KG1 (cell line): ENCODE measurements at regions not wholly inside any gene's neighbourhood (a gene's known extent, or its start where the extent isn't known, plus 50 kb on each side); places are given as distances from the start of the nearest gene placed in this dataset.

Experiments used
- DNase-seq: peaks from one replicate; lab custom pipeline; 2025; lab: John Stamatoyannopoulos, UW

DNA sequence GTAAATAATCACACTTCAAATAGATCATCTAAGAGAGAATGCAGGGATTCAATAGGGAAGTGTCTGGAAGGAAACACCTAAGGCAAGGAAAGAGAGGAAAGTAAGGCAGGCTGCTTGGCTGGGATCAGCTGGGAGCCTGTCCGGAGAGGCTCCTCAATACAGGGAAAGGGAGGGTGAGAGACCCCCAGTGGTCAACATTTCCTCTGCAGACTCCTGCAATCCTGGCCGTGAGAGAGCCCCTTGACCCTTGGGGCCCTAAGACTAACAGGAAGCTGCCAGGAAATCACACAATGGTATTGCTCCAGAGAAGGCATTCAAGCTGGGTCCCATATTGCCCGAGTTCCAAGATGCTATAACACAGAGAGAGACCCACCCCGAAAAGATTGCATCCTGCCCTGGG lies 549.4 kb downstream of the NYAP2 start:
- DNase-seq = no peak

DNA sequence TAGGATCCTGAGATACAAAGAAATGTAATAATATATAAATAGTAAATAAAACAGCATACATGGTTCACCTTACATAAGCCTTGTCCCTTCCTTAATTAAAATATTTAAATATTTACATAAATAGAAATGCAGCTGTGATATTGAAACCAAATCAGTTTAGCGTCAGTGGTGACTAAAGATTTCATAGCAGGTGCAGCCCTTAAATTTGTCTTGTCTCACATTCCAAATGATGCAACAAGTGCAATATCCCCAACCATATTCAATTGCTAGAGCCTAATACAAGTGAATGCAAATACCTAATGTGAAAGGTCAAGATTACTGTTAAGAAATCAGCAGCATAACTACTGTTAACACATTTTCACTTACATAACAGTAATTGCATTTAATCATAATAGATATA lies 539.5 kb downstream of the NYAP2 start:
- DNase-seq = no peak

DNA sequence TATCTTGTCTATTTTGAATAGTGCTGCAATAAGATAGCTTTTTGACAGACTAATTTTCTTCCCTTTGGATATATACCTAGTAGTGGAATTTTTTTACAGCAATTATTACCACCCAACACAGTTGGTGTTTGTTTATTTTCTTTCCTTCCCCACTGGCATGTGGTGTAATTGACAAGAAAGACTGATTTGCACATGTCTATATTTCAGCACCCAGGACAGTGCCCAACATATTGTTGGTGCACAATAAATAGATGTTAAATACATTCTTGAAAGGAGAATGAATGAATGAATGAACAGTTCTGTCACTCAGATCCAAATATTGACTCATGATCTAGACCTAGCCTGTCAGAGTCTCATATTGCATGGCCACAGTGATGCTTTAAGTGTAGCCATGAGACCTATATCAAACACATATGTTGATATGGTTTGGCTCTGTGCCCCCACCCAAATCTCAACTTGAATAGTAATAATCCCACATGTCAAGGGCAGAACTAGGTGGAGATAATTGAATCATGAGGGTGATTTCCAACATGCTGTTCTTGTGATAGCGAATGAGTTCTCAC lies 538.2 kb downstream of the NYAP2 start:
- DNase-seq = no peak

DNA sequence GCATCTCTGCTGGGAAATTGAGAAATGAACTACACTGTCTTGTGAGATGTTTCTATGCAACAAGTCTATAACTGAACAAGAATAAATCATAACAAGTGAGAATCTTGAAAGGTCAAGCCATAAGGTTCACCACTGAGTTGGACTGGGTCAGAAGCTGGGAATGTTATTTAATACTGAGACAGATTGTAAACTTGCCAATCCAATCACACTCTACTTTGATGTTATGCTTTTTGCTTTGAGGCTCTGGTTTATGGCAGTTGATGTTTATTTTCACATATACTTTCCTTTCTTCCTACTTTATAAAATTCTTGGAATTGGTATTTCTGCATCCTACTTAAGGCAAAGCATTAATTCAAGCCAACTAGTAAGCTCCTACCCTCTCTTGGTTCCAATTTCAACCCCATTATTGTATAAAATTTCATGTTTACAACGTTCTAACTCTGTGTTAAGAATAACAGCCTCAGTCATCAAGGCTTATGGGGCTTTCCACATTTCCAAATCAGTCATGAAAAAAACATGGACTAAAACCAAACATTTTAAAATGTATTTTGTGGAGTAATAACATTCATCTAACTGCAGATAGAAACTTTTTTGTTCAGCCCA lies 533.4 kb downstream of the NYAP2 start:
- DNase-seq = no peak

DNA sequence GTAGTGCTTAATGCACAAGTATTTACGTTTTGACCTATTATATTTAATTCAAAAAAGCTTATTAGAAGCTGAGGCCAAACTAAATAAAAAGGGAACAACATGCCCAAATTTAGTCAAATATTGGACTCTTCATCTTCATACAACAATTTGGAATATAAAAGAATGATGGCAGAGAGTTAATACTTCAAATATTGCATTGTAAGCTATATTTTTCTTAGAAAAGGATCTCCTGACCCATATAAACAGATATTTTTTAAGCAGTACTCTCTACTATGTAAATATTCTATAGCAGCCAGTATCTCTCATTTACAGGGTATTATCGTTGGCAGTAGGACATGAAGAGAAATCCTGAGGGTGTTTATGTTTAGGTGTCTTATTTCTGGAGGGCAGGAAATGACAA lies 531.2 kb downstream of the NYAP2 start:
- DNase-seq = no peak

DNA sequence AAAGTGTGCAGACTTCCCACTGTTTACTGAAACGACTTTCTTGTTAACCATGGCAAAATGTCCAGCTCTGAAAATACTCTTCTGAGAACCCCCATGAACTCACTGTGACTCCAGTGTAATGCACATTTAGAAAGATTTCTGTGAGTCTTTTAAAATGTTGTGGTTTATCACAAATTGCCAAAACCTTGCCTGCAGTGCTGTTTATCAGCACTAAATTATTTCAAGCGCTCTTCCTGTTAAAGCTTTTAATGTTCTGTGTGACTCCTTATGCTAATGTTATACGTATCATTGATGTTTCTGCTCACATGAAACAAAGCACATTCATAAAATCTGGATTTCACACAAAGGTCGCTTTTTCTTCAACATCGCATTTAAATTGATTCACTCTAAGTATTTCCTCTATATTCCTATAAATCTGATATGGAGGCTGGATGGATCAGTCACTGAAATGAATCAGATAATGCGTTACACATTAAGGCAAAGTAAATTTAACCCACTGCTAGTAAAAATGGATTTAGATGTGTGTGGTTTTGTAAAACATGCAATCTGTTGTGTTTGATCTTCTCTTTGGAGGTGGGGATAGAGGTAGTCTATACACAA lies 521.2 kb downstream of the NYAP2 start:
- no peak for DNase-seq

DNA sequence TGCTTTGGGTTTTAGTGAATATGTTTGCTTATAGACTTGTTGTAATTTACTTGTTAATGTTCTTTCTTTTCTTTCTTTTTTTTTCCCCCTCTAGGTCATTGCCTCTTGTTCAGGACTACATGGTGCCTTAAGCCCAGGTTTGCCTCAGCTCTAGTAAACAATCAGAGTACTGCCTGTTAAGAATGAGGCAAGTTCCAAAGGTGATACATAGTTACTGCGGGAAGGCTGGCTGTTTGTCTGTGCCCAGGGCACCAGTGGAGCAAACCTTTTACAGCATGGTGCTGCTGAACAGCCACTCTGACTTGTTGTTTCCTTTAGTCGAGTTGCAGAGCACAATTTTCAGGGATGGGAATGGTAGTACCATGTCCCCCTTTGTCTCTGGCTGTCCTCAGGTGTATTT lies 517.2 kb downstream of the NYAP2 start:
- DNase-seq = no peak

DNA sequence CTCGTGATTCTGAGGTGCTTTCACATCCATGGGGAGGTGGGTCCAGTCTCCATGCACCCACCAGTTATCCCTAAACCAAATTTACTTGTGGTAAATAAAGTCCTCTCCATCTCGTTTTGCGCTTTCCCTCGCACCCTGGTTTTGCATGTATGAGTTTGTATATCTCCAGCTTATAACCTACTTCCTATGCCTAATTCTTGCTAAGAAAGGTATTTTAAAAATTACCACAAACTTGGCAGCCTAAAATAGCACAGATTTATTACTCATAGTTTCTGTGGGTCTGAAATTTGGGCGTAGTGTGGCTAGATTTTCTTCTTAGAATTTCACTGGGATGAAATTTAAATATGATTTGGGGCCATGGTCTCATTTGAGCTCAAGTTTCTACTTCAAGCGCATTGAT lies 511.5 kb downstream of the NYAP2 start:
- DNase-seq = no peak

DNA sequence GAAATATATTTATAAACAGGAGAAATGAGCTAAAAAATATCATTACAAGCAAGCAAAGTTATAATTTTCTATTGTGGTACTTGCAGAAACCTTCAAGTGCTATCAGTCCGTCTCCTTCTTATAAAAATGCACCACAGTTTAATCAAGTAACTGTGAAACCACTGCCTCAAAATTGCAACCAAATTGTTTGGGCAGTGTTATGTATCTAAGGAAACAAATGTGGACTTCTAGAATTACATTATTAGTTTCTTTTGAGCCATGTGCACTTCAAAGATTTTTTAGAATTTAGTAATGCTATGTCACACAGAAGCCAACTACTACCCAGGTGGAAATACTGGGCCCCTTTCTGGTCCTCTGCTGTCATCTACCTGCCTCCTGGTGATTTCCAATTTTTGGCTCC lies 495.6 kb downstream of the NYAP2 start:
- DNase-seq = no peak

DNA sequence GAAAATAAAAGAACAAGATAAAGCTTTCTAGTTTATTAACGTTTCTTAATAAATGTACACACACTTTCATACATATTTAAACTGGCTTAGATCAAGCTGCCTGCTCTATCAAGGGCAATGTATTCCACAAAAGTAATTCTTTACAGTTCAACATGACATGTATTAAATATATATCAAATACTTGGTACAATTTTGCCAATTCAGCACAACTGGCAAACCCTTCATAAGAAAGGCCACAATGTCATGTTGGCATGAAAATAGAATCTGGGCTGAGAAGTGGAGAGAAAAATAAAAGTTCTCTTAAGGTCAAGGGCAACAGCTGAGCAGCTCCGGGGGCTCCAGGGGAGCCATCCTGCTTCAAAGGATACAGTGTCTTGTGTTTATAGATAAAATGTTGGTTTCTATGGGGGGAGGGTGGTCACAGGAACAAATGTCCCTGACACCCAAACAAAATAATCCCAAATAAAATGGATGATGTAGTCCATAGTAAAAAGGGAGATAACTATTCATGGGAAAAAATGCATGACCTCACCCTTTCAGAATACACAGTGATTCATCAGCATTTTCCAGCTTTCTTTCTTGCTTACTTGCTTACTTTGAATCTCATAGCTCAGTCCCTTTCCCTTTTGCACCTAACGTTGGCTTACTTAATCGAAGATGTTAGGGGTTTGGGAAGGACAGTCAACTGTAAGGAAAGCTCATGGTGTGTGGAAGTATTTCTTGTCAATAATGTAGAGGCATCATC lies 494.9 kb downstream of the NYAP2 start:
- no peak for DNase-seq

DNA sequence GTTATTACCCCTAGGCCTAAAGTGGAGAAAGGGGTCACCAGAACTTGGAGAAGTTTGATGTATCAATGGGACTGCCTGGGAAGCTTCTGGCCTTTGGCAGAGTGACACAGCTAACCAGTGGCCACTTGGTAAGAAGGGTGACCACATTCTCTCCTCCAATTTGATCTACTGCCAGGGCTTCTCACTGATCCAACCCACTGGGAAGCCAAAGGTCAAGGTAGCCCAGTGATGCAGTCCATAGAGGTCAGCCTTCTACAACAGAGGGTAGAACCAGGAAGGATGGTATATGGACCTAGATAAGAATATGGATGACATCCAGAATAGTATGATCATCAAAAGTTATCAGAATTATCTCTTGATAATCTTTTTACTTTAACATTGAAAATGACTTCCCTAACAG lies 493.6 kb downstream of the NYAP2 start:
- DNase-seq = no peak

DNA sequence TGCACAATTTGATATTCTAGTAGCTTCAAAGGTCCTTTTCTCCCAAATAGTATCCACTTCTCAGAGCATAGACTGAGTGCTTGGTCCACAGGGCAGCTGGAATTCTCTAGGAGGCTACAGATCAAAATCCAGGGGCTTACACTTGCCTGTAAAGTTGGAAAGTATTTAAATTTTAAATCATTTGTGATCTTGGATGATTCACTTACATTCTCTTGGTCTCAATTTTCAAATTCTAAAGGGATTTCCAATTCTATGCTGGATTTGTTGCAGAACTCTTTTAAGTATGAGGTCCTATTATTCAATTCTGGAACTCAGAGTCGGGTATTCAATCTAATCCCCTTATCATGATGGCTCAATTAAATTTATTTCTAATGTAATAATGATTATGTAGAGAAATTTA lies 492.3 kb downstream of the NYAP2 start:
- DNase-seq = no peak

DNA sequence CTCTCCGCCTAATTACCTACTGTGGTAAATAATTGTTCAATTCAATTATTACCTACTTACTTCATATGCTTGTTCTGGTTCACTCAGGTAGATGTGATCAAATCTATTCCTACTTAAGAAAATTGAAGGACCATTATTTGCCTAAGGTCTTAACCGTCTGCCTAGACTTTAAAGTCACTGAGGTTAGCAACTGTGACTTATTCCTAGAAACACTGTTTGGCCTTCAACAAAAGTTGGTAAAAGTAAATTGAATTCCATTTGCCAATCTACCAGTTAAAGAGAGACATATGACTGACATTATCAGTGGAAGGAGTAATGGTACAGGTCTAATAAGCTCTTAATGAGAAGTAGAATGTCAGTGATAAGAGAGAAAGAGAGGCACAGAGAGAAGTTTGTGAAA lies 491.5 kb downstream of the NYAP2 start:
- no peak for DNase-seq

DNA sequence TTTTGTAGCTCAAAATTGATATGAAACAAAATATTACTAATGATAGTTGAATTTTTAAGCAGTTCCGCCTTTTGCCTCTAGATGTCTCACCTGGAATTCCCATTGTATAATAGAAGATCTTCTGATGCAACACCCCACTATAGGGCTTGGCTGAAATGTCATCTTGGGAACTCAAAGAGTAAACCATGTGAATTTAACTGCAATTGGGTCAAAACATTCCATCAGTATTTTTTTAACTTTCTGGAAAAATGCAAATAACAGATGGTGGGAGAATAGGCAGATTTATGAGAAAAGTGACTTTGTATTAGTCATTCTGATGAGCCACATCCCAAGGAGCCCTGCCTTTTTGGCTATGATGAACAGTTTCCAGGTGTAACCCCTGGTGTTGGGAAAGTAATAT lies 489.9 kb downstream of the NYAP2 start:
- no peak for DNase-seq

DNA sequence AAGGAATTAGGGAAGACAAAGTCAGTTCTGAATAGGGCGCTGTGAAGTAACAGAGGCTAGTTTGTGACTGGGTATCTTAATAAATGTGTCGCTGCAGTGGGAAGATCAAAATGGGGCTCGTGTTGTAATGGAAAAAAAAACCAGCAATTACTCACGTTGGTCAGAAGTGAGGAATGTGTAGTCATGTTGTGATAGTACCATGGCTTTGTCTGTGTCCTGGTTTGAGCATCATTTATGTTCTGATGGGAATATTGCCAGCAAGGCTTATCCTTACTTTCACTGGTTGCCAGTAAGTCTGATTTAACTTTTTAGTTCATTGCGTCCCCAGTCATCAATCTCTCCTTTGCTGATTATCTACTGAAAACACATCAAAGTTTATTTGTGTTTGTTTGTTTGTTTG lies 467.6 kb downstream of the NYAP2 start:
- no peak for DNase-seq

DNA sequence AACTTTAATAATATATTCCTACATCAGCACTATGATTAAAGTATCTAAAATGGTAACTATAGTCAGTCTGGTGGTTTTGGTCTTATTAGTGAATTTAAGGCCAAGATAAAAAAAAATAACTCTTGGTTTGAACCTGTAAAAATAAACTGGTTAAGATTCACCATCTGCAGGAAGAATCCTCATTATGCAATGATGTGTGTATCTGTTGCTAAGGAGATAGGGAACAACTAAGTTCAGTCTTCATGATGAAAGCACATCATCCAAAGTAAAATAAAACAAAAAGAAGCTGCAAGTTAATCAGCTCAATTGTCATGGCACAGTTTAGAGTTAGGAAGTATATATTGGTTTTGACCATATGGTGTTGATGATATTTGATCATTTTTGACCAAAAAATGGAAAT lies 466.0 kb downstream of the NYAP2 start:
- DNase-seq = no peak

DNA sequence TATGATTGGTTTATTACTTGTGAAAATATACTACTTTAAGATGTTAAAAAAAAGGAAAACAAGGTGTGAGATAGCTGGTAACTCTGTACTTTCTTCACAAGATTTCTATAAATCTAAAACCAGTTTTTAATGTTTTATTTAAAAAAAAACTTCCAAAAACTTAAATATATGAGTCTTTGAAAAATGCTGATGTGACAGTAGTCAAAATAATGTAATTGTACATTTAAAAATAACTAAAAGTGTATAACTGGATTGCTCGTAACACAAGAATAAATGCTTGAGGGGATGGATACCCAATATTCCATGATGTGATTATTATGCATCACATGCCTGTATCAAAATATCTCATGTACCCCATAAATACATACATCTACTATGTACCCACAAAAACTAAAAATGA lies 464.9 kb downstream of the NYAP2 start:
- no peak for DNase-seq

DNA sequence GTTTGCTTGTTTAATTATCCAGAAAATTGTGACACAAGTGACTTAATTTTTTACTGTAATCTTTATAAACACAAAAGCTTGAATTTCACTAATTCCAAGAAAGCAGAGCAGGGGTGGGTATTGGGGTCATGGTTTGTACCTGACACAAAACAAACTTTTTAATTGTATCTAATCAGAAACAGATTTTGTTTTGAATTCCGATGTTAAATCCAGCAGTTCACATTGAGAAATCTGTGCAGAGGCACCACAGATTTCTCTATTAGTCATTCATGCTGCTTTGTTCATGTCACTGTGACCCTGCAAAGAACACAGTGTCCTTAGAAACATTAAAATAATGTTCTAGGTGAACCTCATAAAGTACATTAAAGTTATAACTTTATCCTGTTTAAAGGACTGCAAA lies 443.4 kb downstream of the NYAP2 start:
- no peak for DNase-seq

DNA sequence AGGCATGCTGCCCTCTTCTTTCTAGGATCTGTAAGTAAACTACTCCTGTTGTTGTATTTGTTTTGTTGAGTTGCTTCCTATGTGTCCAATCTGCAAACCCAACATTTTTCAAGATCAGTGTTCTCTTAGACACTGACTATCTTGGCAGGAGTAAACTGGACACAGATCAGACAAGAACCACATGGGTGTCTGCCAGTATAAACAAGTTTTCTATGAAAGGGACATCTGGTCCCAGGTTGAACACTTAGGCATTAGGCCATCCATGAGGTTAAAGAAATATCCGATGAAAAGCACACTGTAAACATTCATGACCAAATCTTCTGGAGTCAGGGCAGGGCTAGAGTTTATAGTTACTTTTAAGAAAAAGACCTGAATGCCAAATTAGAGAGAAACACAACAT lies 441.8 kb downstream of the NYAP2 start:
- DNase-seq = no peak

DNA sequence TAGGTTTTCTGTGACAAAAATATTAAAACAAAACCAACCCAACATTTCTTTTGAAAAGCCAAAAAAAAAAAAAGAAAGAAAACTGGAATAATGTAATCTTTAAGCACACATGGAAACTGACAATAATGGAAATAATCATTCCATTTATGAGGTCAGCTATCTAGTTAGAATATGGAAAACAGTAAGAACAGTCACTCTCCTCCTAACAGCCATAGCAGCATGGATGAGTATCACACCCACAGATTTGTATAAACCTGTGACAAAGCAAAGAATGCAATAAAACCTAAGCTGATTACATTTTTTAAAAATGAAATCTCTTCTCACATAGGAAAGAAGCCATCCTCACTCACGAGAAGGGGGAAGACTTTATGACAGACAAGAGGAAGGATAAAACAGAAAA lies 437.8 kb downstream of the NYAP2 start:
- no peak for DNase-seq

DNA sequence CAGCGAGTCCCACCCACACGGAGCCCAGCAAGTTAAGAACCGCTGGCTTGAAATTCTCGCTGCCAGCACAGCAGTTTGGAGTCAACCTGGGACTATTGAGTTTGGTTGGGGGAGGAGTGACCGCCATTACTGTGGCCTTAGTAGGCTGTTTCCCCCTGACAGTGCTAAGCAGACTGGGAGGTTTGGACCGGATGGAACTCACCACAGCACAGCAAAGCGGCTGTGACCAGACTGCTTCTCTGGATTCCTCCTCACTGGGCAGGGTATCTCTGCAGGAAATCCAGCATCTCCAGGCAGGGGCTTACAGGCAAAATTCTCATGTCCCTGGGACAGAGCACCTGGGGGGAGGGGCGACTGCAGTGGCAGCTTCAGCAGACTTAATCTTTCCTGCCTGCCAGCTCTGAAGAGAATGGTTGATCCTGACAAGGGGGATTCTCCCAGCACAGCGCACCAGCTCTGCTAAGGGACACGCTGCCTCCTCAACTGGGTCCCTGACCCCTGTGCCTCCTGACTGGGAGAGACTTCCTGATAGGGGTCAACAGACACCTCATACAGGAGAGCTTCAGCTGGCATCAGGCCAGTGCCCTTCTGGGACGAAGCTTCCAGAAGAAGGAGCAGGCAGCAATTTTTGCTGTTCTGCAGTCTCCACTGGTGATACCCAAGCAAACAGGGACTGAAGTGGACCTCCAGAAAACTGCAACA lies 425.4 kb downstream of the NYAP2 start:
- DNase-seq = no peak

DNA sequence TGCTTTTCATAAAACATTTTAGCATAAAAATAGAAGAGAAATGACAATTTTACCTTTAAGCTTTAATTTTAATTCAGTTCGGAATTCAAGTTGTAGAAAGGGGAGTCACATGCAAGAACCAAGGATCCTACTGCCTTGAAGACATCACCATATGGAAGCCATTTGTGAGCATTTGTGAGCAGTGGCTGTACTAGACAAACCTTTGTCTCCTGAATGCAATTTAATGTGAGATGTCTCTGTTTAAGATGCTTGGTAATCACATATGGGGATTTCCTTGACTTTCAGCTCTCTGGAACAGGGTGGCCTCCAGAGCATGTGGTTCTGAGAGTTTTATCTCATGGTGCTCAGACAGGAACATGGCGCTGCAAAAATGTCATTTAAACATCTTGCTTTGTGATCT lies 421.8 kb downstream of the NYAP2 start:
- DNase-seq = no peak

DNA sequence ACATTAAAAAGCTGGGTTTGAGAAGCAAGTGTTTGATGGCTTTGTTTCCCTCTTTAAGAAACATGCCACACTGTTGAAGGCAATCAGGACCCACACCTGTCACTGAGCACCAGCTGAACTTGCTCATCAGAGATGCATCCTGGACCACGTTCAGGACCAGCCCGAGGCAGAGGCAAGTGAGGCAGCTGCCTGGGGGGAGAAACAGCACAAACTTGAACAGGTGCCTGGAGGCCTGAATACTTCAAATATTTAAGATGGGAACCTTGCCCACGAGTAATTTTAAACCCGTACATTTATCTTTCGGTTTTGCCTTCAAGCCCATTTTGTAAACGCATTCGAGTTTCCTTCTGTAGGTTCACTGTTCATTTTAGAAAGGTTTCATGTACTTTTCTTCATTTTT lies 421.3 kb downstream of the NYAP2 start:
- no peak for DNase-seq
